Rectal smooth muscle tissue (tissue), 1 donor: ENCODE measurements at regions not wholly inside any gene's neighbourhood (a gene's known extent, or its start where the extent isn't known, plus 50 kb on each side); places are given as distances from the start of the nearest gene placed in this dataset.
"Not testable (repeated sequence)": the region's sequence is repeated elsewhere in the genome, so short reads cannot be mapped to it uniquely, and the experiment has no call there.

Experiments
- H3K27ac ChIP-seq: one replicate; pipeline ENCODE4 v1.7.0; 2013; ENCODE audit warnings: low read depth, low read length, inconsistent platforms
- H3K27me3 ChIP-seq: one replicate; pipeline ENCODE4 v1.7.0; 2013; ENCODE audit warnings: low read length; ENCODE audit not compliant: control insufficient read depth, insufficient read depth
- H3K36me3 ChIP-seq: one replicate; pipeline ENCODE4 v1.7.0; 2013; ENCODE audit warnings: low read length; ENCODE audit not compliant: control insufficient read depth, insufficient read depth
- H3K4me1 ChIP-seq: one replicate; pipeline ENCODE4 v1.7.0; 2013; ENCODE audit warnings: low read length; ENCODE audit not compliant: control insufficient read depth, insufficient read depth
- H3K4me3 ChIP-seq: one replicate; pipeline ENCODE4 v1.7.0; 2013; ENCODE audit warnings: low read length
- H3K9ac ChIP-seq: one replicate; pipeline ENCODE4 v1.7.0; 2013; ENCODE audit warnings: low read length

DNA sequence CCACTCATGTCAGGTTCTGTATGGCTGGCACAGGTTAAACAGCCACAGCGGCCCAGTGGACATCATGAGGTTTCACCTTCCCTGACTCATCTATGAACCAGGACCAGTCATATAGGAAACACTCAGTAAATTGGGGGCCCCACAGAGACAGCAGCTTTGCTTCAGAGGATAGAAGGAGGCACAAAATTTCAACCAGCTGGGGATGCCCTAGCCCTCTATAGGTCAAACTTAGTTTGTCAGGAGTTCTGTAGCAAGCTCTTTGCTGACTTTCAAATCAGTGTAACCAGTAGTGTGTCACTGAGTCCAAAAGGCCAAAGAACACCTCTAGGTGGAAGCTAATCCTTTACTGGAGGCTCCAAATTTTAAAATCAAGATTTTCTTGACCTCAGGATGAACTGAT is 4157.8 kb upstream of the TPTE start:
- H3K4me3 ChIP-seq, H3K27me3 ChIP-seq: not testable (repeated sequence)

GRCh38 chr21:6368824-6369223 is 4152.6 kb upstream of the TPTE start:
- H3K27ac ChIP-seq = peak overlapping the region; percentile 57
- H3K4me1 ChIP-seq, H3K27me3 ChIP-seq, H3K36me3 ChIP-seq, H3K4me3 ChIP-seq, H3K9ac ChIP-seq: not testable (repeated sequence)

More for the DNA sequence above, 4157.8 kb upstream of the TPTE start:
- not testable (repeated sequence) for H3K36me3 ChIP-seq, H3K27ac ChIP-seq, H3K4me1 ChIP-seq, H3K9ac ChIP-seq

GRCh38 chr21:6373253-6373652 is 4148.1 kb upstream of the TPTE start:
- H3K9ac ChIP-seq, H3K27ac ChIP-seq, H3K27me3 ChIP-seq, H3K4me1 ChIP-seq, H3K4me3 ChIP-seq, H3K36me3 ChIP-seq: not testable (repeated sequence)

- H3K36me3 ChIP-seq, H3K9ac ChIP-seq, H3K27me3 ChIP-seq, H3K4me3 ChIP-seq, H3K4me1 ChIP-seq, H3K27ac ChIP-seq: not testable (repeated sequence)
These were observed 4147.2 kb upstream of the TPTE start for GRCh38 chr21:6374232-6374631.

- H3K27ac ChIP-seq, H3K36me3 ChIP-seq, H3K27me3 ChIP-seq, H3K4me1 ChIP-seq, H3K4me3 ChIP-seq, H3K9ac ChIP-seq: not testable (repeated sequence)
These were observed 4146.5 kb upstream of the TPTE start for GRCh38 chr21:6374926-6375325.

- not testable (repeated sequence) for H3K4me3 ChIP-seq, H3K9ac ChIP-seq, H3K4me1 ChIP-seq, H3K36me3 ChIP-seq, H3K27me3 ChIP-seq, H3K27ac ChIP-seq
These were observed 4145.6 kb upstream of the TPTE start for GRCh38 chr21:6375776-6376175.

GRCh38 chr21:6376321-6377070 is 4144.9 kb upstream of the TPTE start:
- H3K4me3 ChIP-seq, H3K27ac ChIP-seq, H3K4me1 ChIP-seq, H3K27me3 ChIP-seq, H3K36me3 ChIP-seq, H3K9ac ChIP-seq: not testable (repeated sequence)
